Central memory CD8-positive, alpha-beta T cell (primary cell): ENCODE measurements at regions not wholly inside any gene's neighbourhood (a gene's known extent, or its start where the extent isn't known, plus 50 kb on each side); places are given as distances from the start of the nearest gene placed in this dataset.
A peak's percentile ranks its signal among the peaks of the same experiment; 100 is the strongest.

Experiments used
- ATAC-seq: fragments of 150-1000 bp; cut with Tn5 transposase; replicated peaks from 2 replicates; pipeline ENCODE4 v1.10.0; 2022; ENCODE audit warnings: mild to moderate bottlenecking, moderate FRiP score, moderate number of reproducible peaks; ENCODE audit not compliant: poor library complexity, severe bottlenecking; ENCODE audit errors: extremely low read depth
- DNase-seq, 2 donors: peaks; one replicate each; pipeline ENCODE4 v3.0.0; 2021; ENCODE audit warnings: low spot score in 2 of 2
- H3K27ac Mint-ChIP-seq: one replicate; pipeline ENCODE4 v1.8.0; 2022; ENCODE audit warnings: low read depth, mild to moderate bottlenecking, moderate library complexity, mixed read lengths
- H3K27me3 Mint-ChIP-seq: one replicate; pipeline ENCODE4 v1.8.0; 2022; ENCODE audit warnings: mixed read lengths
- H3K36me3 Mint-ChIP-seq: one replicate; pipeline ENCODE4 v1.8.0; 2022; ENCODE audit warnings: mild to moderate bottlenecking, moderate library complexity, mixed read lengths; ENCODE audit not compliant: insufficient read depth
- H3K4me1 Mint-ChIP-seq: one replicate; pipeline ENCODE4 v1.8.0; 2022; ENCODE audit warnings: mixed read lengths
- H3K4me3 Mint-ChIP-seq: one replicate; pipeline ENCODE4 v1.8.0; 2022; ENCODE audit warnings: mild to moderate bottlenecking, moderate library complexity, mixed read lengths
- H3K9me3 Mint-ChIP-seq: one replicate; pipeline ENCODE4 v1.8.0; 2022; ENCODE audit warnings: mixed read lengths

DNA sequence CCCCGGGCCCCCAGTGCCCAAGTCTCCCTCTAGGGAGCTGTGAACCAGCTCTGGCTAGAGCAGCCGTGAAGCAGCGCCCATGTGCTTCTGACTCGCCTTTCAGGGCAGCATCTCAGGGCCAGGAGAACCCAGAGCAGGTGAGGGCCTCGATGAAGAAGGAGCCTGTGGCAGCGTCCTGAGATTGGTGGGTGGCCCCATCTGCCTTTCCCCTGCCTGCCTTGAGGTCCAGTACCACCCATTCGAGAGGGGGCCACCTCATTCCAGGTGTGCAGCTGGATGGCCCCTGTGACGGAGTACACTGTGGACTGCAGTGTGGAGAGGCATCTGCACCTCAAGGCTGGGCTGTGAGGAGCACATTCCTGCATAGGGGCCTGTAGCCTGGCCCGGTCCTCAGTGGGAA, 167.3 kb upstream of the ZNF267 start:
- no peaks in the 10 kb centered on the region for H3K27me3 Mint-ChIP-seq
- peaks cover 36% of the 10 kb centered on the region for H3K4me1 Mint-ChIP-seq
- DNase-seq, result no peak
- H3K27ac Mint-ChIP-seq, result peak overlapping the region; percentile 10
- ATAC-seq, result no peak
- no peaks in the 10 kb centered on the region for H3K9me3 Mint-ChIP-seq
- peaks cover 74% of the 10 kb centered on the region for H3K36me3 Mint-ChIP-seq
- H3K4me3 Mint-ChIP-seq, result no peak overlapping the region

DNA sequence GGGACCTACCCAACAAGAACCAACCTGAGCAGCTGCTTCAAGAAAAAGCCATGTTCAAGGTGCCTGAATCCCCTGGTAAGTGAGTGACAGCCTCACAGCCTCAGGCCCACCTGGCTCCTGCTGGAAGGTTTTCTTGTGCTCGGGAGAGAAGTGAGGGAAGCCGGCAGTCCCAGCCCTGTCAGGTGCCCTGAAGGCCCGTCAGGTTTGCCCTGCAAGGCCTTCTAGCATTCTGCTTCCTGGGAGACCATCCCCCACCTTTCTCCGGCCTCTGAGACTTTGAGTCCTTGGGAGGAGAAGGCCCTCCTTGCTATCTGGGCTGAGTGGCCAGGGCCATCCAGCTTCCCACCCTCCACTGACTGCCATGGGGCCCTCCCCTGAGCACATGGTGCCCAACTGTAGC, 166.7 kb upstream of the ZNF267 start:
- Mint-ChIP-seq H3K4me3 (no peak overlapping the region), H3K27ac (peak overlapping the region; percentile 10), H3K27me3 (no peaks in the 10 kb centered on the region), H3K36me3 (peaks cover 71% of the 10 kb centered on the region), H3K9me3 (no peaks in the 10 kb centered on the region), H3K4me1 (peaks cover 32% of the 10 kb centered on the region)
- DNase-seq, result no peak
- ATAC-seq, result no peak

DNA sequence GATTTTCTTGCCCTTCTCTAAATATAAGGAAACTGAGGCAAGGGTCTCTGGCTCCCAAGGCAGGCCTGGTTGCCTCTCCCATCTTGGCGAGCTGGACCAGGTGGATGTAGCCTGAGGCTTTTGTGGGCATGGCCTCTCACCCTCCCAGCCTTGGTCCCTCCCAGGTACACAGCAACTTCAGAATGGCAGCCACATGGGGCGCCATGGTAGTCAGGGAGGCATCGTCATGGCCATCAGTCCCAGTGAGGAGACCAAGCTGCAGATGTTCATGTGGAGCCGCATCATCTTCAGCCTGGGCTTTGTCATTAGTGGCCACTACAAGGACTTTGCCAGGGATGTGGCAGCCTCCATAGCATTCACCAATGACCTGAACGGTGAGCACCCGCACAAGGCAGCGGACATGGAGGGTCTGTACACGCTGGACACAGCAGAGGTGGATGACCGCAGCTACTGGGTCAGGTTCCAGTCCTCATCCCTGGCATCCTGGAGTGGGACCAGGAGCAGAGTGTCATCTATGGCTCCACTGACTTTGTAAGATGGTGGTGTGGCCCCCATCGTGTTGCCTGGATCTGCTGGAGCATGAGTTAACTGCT, 165.8 kb upstream of the ZNF267 start:
- H3K9me3 Mint-ChIP-seq, result no peaks in the 10 kb centered on the region
- ATAC-seq (no peak), DNase-seq (no peak)
- no peak overlapping the region for H3K27ac Mint-ChIP-seq
- H3K4me1 Mint-ChIP-seq, result peaks cover 28% of the 10 kb centered on the region
- H3K4me3 Mint-ChIP-seq, result no peak overlapping the region
- peaks cover 66% of the 10 kb centered on the region for H3K36me3 Mint-ChIP-seq
- H3K27me3 Mint-ChIP-seq, result no peaks in the 10 kb centered on the region

DNA sequence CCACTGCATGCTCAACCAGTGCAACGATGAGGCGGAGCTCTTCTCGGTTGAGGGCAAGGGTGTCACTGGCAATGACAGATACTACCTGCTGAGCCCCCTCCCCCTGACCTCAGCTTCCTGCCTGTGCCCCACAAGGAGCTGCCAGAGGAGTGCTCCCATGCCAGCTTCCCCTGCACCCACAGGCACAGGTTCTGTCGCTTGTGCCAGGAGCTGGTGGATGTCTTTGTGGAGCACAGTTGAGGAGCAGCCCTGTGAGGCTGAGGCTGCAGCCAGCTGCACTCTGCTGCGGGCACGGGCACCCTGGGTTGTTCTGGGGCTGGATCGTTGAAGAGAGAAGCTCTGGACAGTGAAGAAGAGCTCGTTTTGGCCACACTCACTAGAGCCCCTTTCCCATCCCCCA, 165.3 kb upstream of the ZNF267 start:
- Mint-ChIP-seq H3K36me3 (peaks cover 67% of the 10 kb centered on the region), H3K27ac (no peak overlapping the region)

DNA sequence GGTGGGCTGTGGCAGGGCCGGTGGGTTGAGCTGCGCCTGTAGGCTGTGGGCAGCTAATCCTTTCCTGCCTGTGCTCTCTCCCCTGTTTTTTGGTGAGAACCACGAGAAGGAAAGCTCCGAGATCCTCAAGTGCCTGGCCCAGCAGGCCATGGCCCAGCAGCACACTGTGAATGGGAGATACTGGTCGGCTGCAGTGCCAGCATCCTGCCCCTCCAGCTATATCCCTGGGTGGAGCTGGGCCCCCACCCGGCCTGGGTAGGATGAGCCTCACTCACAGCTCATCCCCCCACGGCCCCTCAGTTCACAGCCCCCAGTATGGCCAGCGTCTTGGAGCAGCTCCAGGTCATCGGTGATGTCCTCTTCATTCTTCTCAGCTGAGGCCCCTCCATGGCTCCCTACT, 164.4 kb upstream of the ZNF267 start:
- Mint-ChIP-seq H3K27ac (no peak overlapping the region), H3K4me1 (peaks cover 32% of the 10 kb centered on the region), H3K4me3 (no peak overlapping the region), H3K27me3 (no peaks in the 10 kb centered on the region), H3K9me3 (no peaks in the 10 kb centered on the region), H3K36me3 (peaks cover 61% of the 10 kb centered on the region)
- DNase-seq (no peak), ATAC-seq (no peak)

More for the DNA sequence above, 165.3 kb upstream of the ZNF267 start:
- H3K27me3 Mint-ChIP-seq, result no peaks in the 10 kb centered on the region
- H3K4me1 Mint-ChIP-seq, result peaks cover 30% of the 10 kb centered on the region
- no peak for ATAC-seq
- H3K9me3 Mint-ChIP-seq, result no peaks in the 10 kb centered on the region
- no peak overlapping the region for H3K4me3 Mint-ChIP-seq
- DNase-seq, result no peak

DNA sequence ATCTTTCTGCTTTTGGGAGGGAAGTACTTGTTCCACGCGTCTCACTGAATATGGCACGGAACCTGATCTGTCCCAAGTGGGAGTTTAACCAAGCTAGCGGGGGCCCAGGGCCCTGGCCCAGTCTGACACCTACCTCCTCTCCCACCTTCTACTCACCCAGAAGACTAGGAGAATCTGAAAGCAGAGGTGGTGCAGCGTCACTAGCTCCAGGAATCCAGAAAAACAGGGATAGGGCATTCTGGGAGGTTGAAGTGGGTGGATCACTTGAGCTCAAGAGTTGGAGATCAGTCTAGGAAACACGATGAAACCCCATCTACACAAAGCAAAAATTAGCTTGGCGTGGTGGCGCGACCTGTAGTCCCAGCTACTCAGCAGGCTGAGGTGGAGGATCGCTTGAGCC, 163.5 kb upstream of the ZNF267 start:
- ATAC-seq, result no peak
- H3K27me3 Mint-ChIP-seq, result no peaks in the 10 kb centered on the region
- H3K4me3 Mint-ChIP-seq, result no peak overlapping the region
- no peaks in the 10 kb centered on the region for H3K9me3 Mint-ChIP-seq
- DNase-seq, result no peak
- no peak overlapping the region for H3K27ac Mint-ChIP-seq
- H3K36me3 Mint-ChIP-seq, result peaks cover 61% of the 10 kb centered on the region
- peaks cover 42% of the 10 kb centered on the region for H3K4me1 Mint-ChIP-seq

DNA sequence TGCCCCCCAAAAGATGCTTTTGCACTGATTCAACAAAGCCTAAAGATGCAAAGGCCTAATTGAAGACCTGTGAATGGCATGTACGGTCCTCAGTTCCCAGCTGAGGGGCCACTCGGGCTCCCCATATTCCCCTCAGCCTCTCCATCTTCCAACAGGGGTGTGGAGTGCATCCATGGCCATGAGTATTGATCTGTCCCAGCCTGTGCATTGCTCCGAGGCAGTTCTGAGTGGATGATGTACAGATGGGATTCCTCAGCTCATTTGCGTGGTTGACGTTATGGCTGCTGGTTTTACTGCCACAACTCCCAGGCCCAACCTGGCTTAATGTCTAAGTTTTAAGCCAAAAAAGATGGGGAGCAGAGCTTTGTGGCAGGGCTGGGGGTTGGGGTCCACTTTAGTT, 162.7 kb upstream of the ZNF267 start:
- Mint-ChIP-seq H3K36me3 (peaks cover 56% of the 10 kb centered on the region), H3K27me3 (no peaks in the 10 kb centered on the region), H3K27ac (no peak overlapping the region), H3K9me3 (no peaks in the 10 kb centered on the region), H3K4me3 (no peak overlapping the region), H3K4me1 (peaks cover 49% of the 10 kb centered on the region)
- DNase-seq (no peak), ATAC-seq (no peak)

DNA sequence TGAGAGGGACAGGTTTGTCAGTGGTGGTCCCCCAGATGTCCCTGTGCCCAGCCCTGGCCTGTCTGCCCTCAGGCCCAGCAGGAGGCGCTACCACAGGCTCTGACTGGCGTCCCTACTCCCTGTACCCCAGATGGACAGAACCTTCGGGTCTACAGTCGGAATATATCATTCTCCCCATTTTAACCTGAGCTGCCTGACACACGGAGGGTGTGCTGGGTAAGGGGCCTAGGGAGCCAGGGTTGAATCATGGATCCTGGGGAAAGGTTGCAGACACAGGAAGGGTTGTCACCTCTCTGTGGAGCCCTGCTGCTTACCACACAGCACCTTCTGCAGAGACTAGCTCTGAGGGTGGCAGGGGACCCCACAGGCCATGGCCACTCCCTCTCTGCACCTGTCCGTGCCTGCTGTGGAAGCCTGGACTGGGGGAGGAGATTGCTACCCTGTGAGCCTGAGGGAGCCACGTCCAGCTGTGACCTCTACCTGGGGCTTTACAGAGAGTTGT, 162.2 kb upstream of the ZNF267 start:
- peak overlapping the region; percentile 88 for H3K27ac Mint-ChIP-seq
- no peak for DNase-seq

DNA sequence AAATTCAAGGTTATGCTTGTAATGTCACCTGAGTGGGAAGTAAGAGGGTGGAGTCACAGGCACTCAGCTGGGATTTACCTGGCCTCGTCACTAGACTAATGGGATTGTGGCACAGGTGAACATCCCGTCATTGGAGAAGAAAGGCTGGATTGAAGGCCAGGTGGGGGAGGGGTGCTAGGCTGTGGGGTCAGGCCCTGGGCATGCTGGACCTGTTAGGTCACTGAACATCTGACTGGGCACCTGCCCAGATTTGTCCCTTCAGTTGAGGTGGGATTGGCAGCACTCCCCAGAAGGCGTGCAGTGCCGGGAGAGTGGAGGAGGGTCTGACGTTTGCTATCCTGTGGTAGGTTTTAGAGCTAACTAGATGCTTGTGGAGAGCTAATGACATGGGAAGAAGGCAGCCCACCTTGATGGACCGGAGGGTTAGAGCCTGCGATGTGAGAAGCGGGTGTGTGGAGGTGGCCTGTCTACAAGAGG, 161.5 kb upstream of the ZNF267 start:
- Mint-ChIP-seq H3K4me1 (peaks cover 61% of the 10 kb centered on the region), H3K27ac (peak overlapping the region; percentile 88), H3K36me3 (peaks cover 45% of the 10 kb centered on the region), H3K9me3 (no peaks in the 10 kb centered on the region), H3K4me3 (peak overlapping the region; percentile 24), H3K27me3 (no peaks in the 10 kb centered on the region)
- ATAC-seq (no peak), DNase-seq (no peak)

More for the DNA sequence above, 162.2 kb upstream of the ZNF267 start:
- no peak for ATAC-seq
- H3K9me3 Mint-ChIP-seq, result no peaks in the 10 kb centered on the region
- H3K27me3 Mint-ChIP-seq, result no peaks in the 10 kb centered on the region
- peaks cover 52% of the 10 kb centered on the region for H3K36me3 Mint-ChIP-seq
- peaks cover 54% of the 10 kb centered on the region for H3K4me1 Mint-ChIP-seq
- H3K4me3 Mint-ChIP-seq, result no peak overlapping the region

DNA sequence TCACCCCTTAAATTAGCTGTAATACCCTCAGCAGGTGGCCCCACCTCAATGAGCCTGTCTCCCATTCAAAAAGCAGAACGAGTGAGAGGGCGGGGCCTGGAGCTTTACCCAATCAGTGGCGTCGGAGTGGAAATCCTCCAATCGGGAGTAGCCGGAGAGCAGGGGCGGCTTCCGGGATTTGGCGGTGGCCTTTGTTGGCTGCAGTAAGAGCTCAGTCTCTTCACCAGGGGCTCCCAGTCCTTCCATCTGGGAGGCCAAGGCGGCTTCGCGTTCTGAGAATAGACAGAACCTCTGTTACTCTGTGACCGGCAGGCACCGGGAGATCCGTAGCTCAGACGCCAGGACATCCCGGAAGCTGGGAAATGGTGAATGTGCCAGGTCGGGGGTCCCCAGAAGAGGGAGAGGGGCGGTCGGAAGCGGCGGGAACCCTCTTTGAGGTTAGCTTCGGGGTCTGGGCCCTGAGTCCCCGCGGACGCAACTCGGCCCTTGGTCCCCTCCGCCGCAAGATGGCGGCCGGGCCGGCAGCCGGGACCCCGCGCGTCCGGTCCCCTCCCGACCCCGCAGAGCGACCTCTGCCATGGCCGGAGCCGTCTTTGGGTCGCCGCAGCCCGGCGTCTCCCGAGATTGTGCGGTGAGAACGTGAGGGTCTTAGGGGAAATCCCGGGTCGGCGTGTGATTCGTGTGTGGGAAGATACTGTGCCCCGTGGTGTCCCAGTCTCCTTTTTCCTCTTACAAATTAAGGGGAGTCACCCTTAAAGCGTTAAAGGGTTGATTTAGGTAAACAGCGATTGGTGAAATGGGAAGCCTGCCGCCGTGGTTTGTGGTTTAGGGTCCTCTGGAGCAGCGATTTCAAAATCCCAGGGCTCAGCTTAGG, 160.3 kb upstream of the ZNF267 start:
- H3K4me1 Mint-ChIP-seq, result peaks cover 64% of the 10 kb centered on the region

DNA sequence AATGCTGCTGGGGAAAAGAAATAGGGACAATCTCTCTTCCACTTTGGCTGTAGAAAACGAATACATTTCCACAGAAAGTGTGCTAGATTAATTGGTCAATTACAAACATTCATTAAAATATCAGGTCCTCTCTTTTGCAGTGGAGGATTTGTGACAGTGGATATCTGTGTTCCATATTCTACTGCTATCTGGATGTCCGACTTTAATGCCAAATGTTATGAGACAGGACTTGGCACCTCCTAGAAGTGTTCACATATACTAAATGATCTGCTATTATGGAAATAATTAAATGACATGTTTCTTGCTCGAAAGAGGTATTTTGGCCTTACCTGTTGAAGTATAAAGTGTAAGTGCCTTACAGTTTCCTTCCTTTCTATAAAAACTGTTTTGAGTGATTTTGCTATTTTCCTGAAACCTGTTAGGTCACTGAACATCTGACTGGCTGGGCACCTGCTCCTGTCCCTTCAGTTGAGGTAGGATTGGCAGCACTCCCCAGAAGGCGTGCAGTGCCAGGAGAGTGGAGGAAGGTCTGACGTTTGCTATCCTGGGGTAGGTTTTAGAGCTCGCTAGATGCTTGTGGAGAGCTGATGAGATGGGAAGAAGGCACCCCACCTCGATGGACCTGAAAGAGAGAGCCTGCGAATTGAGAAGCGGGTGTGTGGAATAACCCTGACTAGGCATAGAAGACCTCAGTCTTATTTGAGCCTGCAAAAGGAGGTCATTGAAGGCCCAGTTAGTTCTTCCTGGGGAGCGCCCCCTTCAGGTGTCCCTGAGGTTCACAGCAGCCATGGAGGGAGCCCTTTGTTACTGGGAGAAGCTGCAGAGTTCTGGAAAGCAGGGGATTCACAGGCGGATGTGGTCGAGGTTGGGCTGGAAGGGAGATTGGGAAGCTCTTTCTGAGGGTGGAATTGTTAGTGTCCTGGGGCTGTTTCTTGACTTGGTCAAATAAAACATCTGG, 159.4 kb upstream of the ZNF267 start:
- peaks cover 67% of the 10 kb centered on the region for H3K4me1 Mint-ChIP-seq
- DNase-seq, result no peak
- peaks cover 29% of the 10 kb centered on the region for H3K36me3 Mint-ChIP-seq
- no peaks in the 10 kb centered on the region for H3K27me3 Mint-ChIP-seq
- no peak for ATAC-seq
- no peaks in the 10 kb centered on the region for H3K9me3 Mint-ChIP-seq
- H3K27ac Mint-ChIP-seq, result peak overlapping the region; percentile 88
- peak overlapping the region; percentile 99 for H3K4me3 Mint-ChIP-seq

More for the DNA sequence above, 160.3 kb upstream of the ZNF267 start:
- Mint-ChIP-seq H3K9me3 (no peaks in the 10 kb centered on the region), H3K36me3 (peaks cover 34% of the 10 kb centered on the region), H3K4me3 (peak overlapping the region; percentile 99), H3K27ac (peak overlapping the region; percentile 88), H3K27me3 (no peaks in the 10 kb centered on the region)
- DNase-seq (peak; percentile 85 to 89), ATAC-seq (peak; percentile 89)

DNA sequence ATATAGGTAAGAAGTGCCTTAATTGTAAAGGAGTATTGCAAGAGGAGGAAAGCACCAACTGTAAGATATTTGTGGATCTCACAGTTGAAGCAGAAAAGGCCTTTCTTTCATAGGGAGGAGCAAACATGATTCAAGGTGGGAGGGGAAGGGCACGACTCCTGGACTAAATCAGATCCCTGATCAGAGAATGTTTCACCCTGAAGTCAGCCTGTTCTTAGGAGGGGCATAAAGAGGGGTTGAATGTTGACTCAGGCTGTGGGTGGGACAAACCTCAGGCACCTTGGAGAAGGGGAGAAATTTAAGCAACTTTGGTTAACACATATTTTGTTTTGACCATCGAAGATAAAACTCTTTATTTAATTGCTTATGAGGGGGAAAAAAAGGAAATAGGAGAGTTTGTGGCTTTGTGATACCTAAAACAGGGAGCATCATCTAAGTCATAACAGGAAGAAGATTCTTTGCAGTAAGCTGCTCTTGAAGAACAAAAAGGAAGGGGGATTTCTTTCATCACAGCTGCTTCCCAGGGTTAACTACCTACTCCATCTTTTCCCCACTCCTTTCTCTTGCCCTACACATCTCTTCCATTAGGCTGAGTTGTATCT, 158.6 kb upstream of the ZNF267 start:
- peaks cover 63% of the 10 kb centered on the region for H3K4me1 Mint-ChIP-seq

More for the DNA sequence above, 158.6 kb upstream of the ZNF267 start:
- peaks cover 24% of the 10 kb centered on the region for H3K36me3 Mint-ChIP-seq
- ATAC-seq (no peak), DNase-seq (no peak)
- H3K4me3 Mint-ChIP-seq, result peak overlapping the region; percentile 99
- no peaks in the 10 kb centered on the region for H3K9me3 Mint-ChIP-seq
- no peaks in the 10 kb centered on the region for H3K27me3 Mint-ChIP-seq
- H3K27ac Mint-ChIP-seq, result peak overlapping the region; percentile 88
